Globus pallidus (tissue), 1 donor: ENCODE measurements at regions not wholly inside any gene's neighbourhood (a gene's known extent, or its start where the extent isn't known, plus 50 kb on each side); places are given as distances from the start of the nearest gene placed in this dataset.
A peak's percentile ranks its signal among the peaks of the same experiment; 100 is the strongest.
"Not testable (repeated sequence)": the region's sequence is repeated elsewhere in the genome, so short reads cannot be mapped to it uniquely, and the experiment has no call there.

ENCODE experiments used
- DNase-seq: peaks from one replicate; pipeline ENCODE4 v3.0.0-alpha.2; 2015; ENCODE audit warnings: low spot score

- no peak for DNase-seq
Measured at GRCh38 chr21:15472108-15473040, 257.4 kb upstream of the USP25 start.

- not testable (repeated sequence) for DNase-seq
Measured at GRCh38 chr21:15477773-15478172, 252.0 kb upstream of the USP25 start.

GRCh38 chr21:15480160-15480559 is 249.6 kb upstream of the USP25 start:
- DNase-seq, result no peak

GRCh38 chr21:15483138-15483780 is 246.5 kb upstream of the USP25 start:
- DNase-seq, result peak; percentile 90

GRCh38 chr21:15486460-15487195 is 243.2 kb upstream of the USP25 start:
- no peak for DNase-seq

GRCh38 chr21:15487196-15487550 is 242.6 kb upstream of the USP25 start:
- no peak for DNase-seq

- DNase-seq, result no peak
Measured at GRCh38 chr21:15491100-15491499, 238.7 kb upstream of the USP25 start.

GRCh38 chr21:15493646-15494045 is 236.1 kb upstream of the USP25 start:
- DNase-seq, result no peak

GRCh38 chr21:15494481-15494880 is 235.3 kb upstream of the USP25 start:
- no peak for DNase-seq

GRCh38 chr21:15495965-15496364 is 233.8 kb upstream of the USP25 start:
- DNase-seq, result no peak

GRCh38 chr21:15496911-15497310 is 232.9 kb upstream of the USP25 start:
- peak; percentile 26 for DNase-seq

GRCh38 chr21:15498455-15498854 is 231.3 kb upstream of the USP25 start:
- no peak for DNase-seq

GRCh38 chr21:15506086-15506485 is 223.7 kb upstream of the USP25 start:
- no peak for DNase-seq

GRCh38 chr21:15508554-15508953 is 221.2 kb upstream of the USP25 start:
- DNase-seq, result no peak

GRCh38 chr21:15514073-15514946 is 215.5 kb upstream of the USP25 start:
- peak; percentile 31 for DNase-seq

- no peak for DNase-seq
Measured at GRCh38 chr21:15515908-15516307, 213.9 kb upstream of the USP25 start.

GRCh38 chr21:15517394-15517793 is 212.4 kb upstream of the USP25 start:
- no peak for DNase-seq

GRCh38 chr21:15520811-15521643 is 208.8 kb upstream of the USP25 start:
- no peak for DNase-seq

- no peak for DNase-seq
Measured at GRCh38 chr21:15521644-15522001, 208.2 kb upstream of the USP25 start.

- no peak for DNase-seq
Measured at GRCh38 chr21:15522148-15522547, 207.6 kb upstream of the USP25 start.

GRCh38 chr21:15524855-15525254 is 204.9 kb upstream of the USP25 start:
- DNase-seq, result no peak
